ENCODE measurements at regions not wholly inside any gene's neighbourhood (a gene's known extent, or its start where the extent isn't known, plus 50 kb on each side); places are given as distances from the start of the nearest gene placed in this dataset.

DNA sequence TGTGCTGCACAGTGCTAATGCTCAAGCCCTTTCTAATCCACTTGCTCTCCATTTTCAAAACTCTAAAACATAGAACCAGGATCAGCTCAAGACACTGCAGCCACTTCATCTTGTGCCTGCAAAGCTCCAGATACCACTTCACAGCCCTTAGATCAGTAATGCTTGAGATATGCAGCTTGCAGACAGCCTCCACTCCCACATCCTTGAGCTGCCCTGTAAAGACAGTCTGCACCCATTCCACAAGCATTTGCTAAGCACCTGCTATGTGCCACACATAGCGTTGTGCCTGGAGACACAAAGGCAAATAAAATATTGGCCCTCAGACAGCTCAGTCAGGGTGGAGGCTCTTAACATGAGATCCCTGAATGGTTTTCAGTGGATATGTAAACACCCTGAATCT lies 192.5 kb upstream of the SNX19 start (continued):
- TF ChIP-seq, protein P1, sequence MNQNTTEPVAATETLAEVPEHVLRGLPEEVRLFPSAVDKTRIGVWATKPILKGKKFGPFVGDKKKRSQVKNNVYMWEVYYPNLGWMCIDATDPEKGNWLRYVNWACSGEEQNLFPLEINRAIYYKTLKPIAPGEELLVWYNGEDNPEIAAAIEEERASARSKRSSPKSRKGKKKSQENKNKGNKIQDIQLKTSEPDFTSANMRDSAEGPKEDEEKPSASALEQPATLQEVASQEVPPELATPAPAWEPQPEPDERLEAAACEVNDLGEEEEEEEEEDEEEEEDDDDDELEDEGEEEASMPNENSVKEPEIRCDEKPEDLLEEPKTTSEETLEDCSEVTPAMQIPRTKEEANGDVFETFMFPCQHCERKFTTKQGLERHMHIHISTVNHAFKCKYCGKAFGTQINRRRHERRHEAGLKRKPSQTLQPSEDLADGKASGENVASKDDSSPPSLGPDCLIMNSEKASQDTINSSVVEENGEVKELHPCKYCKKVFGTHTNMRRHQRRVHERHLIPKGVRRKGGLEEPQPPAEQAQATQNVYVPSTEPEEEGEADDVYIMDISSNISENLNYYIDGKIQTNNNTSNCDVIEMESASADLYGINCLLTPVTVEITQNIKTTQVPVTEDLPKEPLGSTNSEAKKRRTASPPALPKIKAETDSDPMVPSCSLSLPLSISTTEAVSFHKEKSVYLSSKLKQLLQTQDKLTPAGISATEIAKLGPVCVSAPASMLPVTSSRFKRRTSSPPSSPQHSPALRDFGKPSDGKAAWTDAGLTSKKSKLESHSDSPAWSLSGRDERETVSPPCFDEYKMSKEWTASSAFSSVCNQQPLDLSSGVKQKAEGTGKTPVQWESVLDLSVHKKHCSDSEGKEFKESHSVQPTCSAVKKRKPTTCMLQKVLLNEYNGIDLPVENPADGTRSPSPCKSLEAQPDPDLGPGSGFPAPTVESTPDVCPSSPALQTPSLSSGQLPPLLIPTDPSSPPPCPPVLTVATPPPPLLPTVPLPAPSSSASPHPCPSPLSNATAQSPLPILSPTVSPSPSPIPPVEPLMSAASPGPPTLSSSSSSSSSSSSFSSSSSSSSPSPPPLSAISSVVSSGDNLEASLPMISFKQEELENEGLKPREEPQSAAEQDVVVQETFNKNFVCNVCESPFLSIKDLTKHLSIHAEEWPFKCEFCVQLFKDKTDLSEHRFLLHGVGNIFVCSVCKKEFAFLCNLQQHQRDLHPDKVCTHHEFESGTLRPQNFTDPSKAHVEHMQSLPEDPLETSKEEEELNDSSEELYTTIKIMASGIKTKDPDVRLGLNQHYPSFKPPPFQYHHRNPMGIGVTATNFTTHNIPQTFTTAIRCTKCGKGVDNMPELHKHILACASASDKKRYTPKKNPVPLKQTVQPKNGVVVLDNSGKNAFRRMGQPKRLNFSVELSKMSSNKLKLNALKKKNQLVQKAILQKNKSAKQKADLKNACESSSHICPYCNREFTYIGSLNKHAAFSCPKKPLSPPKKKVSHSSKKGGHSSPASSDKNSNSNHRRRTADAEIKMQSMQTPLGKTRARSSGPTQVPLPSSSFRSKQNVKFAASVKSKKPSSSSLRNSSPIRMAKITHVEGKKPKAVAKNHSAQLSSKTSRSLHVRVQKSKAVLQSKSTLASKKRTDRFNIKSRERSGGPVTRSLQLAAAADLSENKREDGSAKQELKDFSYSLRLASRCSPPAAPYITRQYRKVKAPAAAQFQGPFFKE (tag by site-specific recombination; IDR thresholded peaks at IDR 0.05; ENCODE audit: borderline replicate concordance) = no peak
- TF ChIP-seq GLIS2 (tag by site-specific recombination; IDR thresholded peaks at IDR 0.05) (no peak), GLI2 (tag by site-specific recombination; IDR thresholded peaks at IDR 0.05; ENCODE audit: borderline replicate concordance, low read depth) (no peak)

DNA sequence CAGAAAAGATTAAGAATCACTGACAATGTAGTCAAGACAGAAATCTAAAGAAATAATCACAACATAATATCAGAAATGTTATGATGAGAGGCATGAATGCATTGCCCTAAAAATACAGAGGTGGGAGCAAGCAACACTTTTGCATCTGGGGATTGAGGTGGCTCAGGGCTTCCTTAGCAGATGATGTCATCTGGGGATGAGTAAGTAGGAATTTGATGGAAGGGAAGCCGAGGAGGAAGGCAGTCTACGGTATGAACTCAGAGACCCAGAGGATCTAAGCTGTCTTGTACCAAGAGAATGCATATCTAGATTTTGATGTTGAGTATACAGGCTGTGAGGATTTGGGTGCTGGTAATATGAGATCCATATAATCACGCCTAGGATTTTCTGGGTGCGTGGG lies 193.0 kb upstream of the SNX19 start:
- Histone ChIP-seq H3K4me3 (ENCODE audit: low read depth, low read length) (no peak overlapping the region), H3K36me3 (ENCODE audit: control insufficient read depth in 2 of 2, insufficient read depth in 1 of 2, low read length in 2 of 2) (no peaks in the 10 kb centered on the region), H3K4me1 (ENCODE audit: control insufficient read depth, insufficient read depth, low read length) (no peaks in the 10 kb centered on the region), H3K9me3 (ENCODE audit: control insufficient read depth, insufficient read depth, low read depth, low read length) (no peaks in the 10 kb centered on the region), H3K27ac (ENCODE audit: extremely low read depth, low read depth, low read length) (no peak overlapping the region)
- TF ChIP-seq ZNF433 (tag by site-specific recombination; IDR thresholded peaks at IDR 0.05; ENCODE audit: low read depth) (no peak), ZNF423 (tag by site-specific recombination; IDR thresholded peaks at IDR 0.05) (no peak), ZNF292 (tag by site-specific recombination; IDR thresholded peaks at IDR 0.05; ENCODE audit: borderline replicate concordance, low read depth) (no peak), ZXDB (tag by site-specific recombination; IDR thresholded peaks at IDR 0.05) (no peak), KLF16 (tag by site-specific recombination; IDR thresholded peaks at IDR 0.05) (no peak)
- TF ChIP-seq, protein P2, sequence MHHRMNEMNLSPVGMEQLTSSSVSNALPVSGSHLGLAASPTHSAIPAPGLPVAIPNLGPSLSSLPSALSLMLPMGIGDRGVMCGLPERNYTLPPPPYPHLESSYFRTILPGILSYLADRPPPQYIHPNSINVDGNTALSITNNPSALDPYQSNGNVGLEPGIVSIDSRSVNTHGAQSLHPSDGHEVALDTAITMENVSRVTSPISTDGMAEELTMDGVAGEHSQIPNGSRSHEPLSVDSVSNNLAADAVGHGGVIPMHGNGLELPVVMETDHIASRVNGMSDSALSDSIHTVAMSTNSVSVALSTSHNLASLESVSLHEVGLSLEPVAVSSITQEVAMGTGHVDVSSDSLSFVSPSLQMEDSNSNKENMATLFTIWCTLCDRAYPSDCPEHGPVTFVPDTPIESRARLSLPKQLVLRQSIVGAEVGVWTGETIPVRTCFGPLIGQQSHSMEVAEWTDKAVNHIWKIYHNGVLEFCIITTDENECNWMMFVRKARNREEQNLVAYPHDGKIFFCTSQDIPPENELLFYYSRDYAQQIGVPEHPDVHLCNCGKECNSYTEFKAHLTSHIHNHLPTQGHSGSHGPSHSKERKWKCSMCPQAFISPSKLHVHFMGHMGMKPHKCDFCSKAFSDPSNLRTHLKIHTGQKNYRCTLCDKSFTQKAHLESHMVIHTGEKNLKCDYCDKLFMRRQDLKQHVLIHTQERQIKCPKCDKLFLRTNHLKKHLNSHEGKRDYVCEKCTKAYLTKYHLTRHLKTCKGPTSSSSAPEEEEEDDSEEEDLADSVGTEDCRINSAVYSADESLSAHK (tag by site-specific recombination; IDR thresholded peaks at IDR 0.05) = no peak
- ChIA-PET POLR2A (no interaction called here), CTCF (interaction anchor here (0.6 to 0.9 kb wide), 2 partner anchors 45 to 649 kb away, joined by 5 to 6 read pairs; no protein-coding TSS in a partner anchor)

DNA sequence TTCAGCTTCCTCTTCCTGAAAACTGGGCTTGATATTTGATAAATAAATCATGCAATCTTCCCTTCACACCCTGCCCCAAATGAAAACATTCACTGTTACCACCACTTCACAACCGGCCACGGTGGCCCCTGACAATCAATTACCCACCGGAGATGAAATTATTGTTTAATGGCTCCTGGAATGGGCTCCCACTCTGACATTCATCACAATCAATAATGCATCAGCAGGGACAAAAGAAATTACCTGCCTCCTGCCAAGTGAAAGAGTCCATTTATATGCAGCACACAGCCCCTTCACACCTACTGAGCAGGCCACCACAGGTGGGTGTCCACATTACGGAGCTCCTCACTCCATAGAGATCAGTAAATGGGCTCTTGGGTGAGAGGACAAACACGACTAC lies 193.5 kb upstream of the SNX19 start:
- no peaks in the 10 kb centered on the region for H3K36me3 ChIP-seq (ENCODE audit: control insufficient read depth in 2 of 2, insufficient read depth in 1 of 2, low read length in 2 of 2)
- H3K27ac ChIP-seq (ENCODE audit: extremely low read depth, low read depth, low read length) = no peak overlapping the region
- CTCF ChIA-PET = interaction anchor here (0.7 kb wide), 1 partner anchor 98 kb away, joined by 5 read pairs; no protein-coding TSS in a partner anchor
- POLR2A ChIA-PET = no interaction called here
- H3K4me3 ChIP-seq (ENCODE audit: low read depth, low read length) = no peak overlapping the region
- no peaks in the 10 kb centered on the region for H3K4me1 ChIP-seq (ENCODE audit: control insufficient read depth, insufficient read depth, low read length)
- no peaks in the 10 kb centered on the region for H3K9me3 ChIP-seq (ENCODE audit: control insufficient read depth, insufficient read depth, low read depth, low read length)
- TF ChIP-seq, protein P3, sequence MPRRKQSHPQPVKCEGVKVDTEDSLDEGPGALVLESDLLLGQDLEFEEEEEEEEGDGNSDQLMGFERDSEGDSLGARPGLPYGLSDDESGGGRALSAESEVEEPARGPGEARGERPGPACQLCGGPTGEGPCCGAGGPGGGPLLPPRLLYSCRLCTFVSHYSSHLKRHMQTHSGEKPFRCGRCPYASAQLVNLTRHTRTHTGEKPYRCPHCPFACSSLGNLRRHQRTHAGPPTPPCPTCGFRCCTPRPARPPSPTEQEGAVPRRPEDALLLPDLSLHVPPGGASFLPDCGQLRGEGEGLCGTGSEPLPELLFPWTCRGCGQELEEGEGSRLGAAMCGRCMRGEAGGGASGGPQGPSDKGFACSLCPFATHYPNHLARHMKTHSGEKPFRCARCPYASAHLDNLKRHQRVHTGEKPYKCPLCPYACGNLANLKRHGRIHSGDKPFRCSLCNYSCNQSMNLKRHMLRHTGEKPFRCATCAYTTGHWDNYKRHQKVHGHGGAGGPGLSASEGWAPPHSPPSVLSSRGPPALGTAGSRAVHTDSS (tag by site-specific recombination; IDR thresholded peaks at IDR 0.05) = no peak
- TF ChIP-seq ZNF202 (tag by site-specific recombination; IDR thresholded peaks at IDR 0.05; ENCODE audit: borderline replicate concordance) = no peak
- no peak for TF ChIP-seq ZNF341 (tag by site-specific recombination; IDR thresholded peaks at IDR 0.05; ENCODE audit: low read depth)
- TF ChIP-seq ZNF416 (tag by site-specific recombination; IDR thresholded peaks at IDR 0.05) = no peak
- TF ChIP-seq, protein P4, sequence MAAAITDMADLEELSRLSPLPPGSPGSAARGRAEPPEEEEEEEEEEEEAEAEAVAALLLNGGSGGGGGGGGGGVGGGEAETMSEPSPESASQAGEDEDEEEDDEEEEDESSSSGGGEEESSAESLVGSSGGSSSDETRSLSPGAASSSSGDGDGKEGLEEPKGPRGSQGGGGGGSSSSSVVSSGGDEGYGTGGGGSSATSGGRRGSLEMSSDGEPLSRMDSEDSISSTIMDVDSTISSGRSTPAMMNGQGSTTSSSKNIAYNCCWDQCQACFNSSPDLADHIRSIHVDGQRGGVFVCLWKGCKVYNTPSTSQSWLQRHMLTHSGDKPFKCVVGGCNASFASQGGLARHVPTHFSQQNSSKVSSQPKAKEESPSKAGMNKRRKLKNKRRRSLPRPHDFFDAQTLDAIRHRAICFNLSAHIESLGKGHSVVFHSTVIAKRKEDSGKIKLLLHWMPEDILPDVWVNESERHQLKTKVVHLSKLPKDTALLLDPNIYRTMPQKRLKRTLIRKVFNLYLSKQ (tag by site-specific recombination; IDR thresholded peaks at IDR 0.05; ENCODE audit: borderline replicate concordance) = no peak
- TF ChIP-seq, protein P5, sequence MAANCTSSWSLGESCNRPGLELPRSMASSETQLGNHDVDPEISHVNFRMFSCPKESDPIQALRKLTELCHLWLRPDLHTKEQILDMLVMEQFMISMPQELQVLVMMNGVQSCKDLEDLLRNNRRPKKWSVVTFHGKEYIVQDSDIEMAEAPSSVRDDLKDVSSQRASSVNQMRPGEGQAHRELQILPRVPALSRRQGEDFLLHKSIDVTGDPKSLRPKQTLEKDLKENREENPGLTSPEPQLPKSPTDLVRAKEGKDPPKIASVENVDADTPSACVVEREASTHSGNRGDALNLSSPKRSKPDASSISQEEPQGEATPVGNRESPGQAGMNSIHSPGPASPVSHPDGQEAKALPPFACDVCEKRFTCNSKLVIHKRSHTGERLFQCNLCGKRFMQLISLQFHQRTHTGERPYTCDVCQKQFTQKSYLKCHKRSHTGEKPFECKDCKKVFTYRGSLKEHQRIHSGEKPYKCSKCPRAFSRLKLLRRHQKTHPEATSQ (tag by site-specific recombination; IDR thresholded peaks at IDR 0.05) = no peak
- TF ChIP-seq PRDM1 (tag by site-specific recombination; IDR thresholded peaks at IDR 0.05) = no peak
- TF ChIP-seq TCF7L2 (IDR thresholded peaks at IDR 0.05; ENCODE audit: borderline replicate concordance, low read depth, low read length) = no peak
- TF ChIP-seq ZNF549 (tag by site-specific recombination; IDR thresholded peaks at IDR 0.05) = no peak
- no peak for TF ChIP-seq ZNF394 (tag by site-specific recombination; IDR thresholded peaks at IDR 0.05; ENCODE audit: borderline replicate concordance)

Measured in HEK293 (cell line).